ENCODE measurements at regions not wholly inside any gene's neighbourhood (a gene's known extent, or its start where the extent isn't known, plus 50 kb on each side); places are given as distances from the start of the nearest gene placed in this dataset.

GRCh38 chr13:87777387-87777786, 106.2 kb downstream of the SLITRK5 start:
- no peaks in the 10 kb centered on the region for H3K27me3 ChIP-seq (ENCODE audit: low read length)
- no peaks in the 10 kb centered on the region for H3K79me2 ChIP-seq (ENCODE audit: low read length)
- no peak overlapping the region for H3K4me3 ChIP-seq (ENCODE audit: low read length)
- no peak for TF ChIP-seq EZH2 (IDR thresholded peaks at IDR 0.05; ENCODE audit: low read length, unreplicated experiment)
- peak; percentile 17; the same call in 1 of the 2 replicates for TF ChIP-seq CTCF (conservative IDR thresholded peaks at IDR 0.05; ENCODE audit: low read depth, low read length)
- no peak for TF ChIP-seq EZH2phosphoT487 (IDR thresholded peaks at IDR 0.05; ENCODE audit: borderline replicate concordance, low read length)
- DNase-seq (peak; percentile 11), ATAC-seq (no peak; the same call in 1 of the 2 replicates)
- H3K9me3 ChIP-seq (ENCODE audit: low read length) = no peaks in the 10 kb centered on the region
- H3K36me3 ChIP-seq (ENCODE audit: low read depth, low read length) = no peaks in the 10 kb centered on the region
- BruUV-seq (replicated peaks) = no TSS peak
- H3F3A ChIP-seq (ENCODE audit: low read length, unreplicated experiment) = no peaks in the 10 kb centered on the region
- POLR2A ChIA-PET (ENCODE audit: unreplicated experiment) = no interaction called here
- intact Hi-C loops (cut with micrococcal nuclease) = loop anchor here (5.0 kb wide), 1 partner anchor 105 kb away; the partner anchor contains the start of gene SLITRK5
- no peaks in the 10 kb centered on the region for H3K9me2 ChIP-seq (replicated peaks; ENCODE audit: low read length)
- H4K20me1 ChIP-seq (ENCODE audit: low read length) = no peaks in the 10 kb centered on the region
- H3K9ac ChIP-seq (ENCODE audit: low read length) = no peak overlapping the region
- no peak overlapping the region for H3K27ac ChIP-seq (ENCODE audit: low read length)
- CTCF ChIA-PET = no interaction called here
- no peaks in the 10 kb centered on the region for H3K4me1 ChIP-seq (ENCODE audit: insufficient read depth, low read length)
- no peak overlapping the region for H2AFZ ChIP-seq (ENCODE audit: low read length)
- no peak overlapping the region for H3K4me2 ChIP-seq (ENCODE audit: low read length)

DNA sequence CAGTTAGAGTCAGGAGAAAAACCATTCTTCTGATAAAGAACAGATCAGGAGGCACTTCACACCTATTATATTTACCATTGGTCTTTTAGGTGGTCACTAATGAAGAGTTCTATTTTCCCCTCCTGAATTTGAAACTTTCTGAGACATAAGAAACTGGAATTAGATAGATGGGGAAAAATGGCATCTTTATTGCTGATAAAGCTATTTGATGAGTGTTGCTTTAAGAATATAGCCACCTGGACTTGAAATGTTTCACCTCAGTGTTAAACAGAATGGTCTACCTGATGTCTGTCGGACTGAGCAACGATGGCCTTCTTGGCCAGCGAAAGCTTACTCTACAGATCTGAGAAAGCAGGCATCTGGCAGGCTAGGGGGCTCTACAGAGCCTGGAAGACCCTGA, 107.0 kb downstream of the SLITRK5 start:
- Histone ChIP-seq H3K4me2 (ENCODE audit: low read length) (no peak overlapping the region), H3K27ac (ENCODE audit: low read length) (no peak overlapping the region), H2AFZ (ENCODE audit: low read length) (no peak overlapping the region), H3K36me3 (ENCODE audit: low read depth, low read length) (no peaks in the 10 kb centered on the region), H3K4me1 (ENCODE audit: insufficient read depth, low read length) (no peaks in the 10 kb centered on the region), H3F3A (ENCODE audit: low read length, unreplicated experiment) (no peaks in the 10 kb centered on the region), H3K9me3 (ENCODE audit: low read length) (no peaks in the 10 kb centered on the region), H3K27me3 (ENCODE audit: low read length) (no peaks in the 10 kb centered on the region), H3K9me2 (replicated peaks; ENCODE audit: low read length) (no peaks in the 10 kb centered on the region), H3K4me3 (ENCODE audit: low read length) (no peak overlapping the region), H3K79me2 (ENCODE audit: low read length) (no peaks in the 10 kb centered on the region), H4K20me1 (ENCODE audit: low read length) (no peaks in the 10 kb centered on the region), H3K9ac (ENCODE audit: low read length) (no peak overlapping the region)
- ChIA-PET CTCF (no interaction called here), POLR2A (ENCODE audit: unreplicated experiment) (no interaction called here)
- ATAC-seq (no peak), DNase-seq (no peak)
- TF ChIP-seq EZH2 (IDR thresholded peaks at IDR 0.05; ENCODE audit: low read length, unreplicated experiment) (no peak), EZH2phosphoT487 (IDR thresholded peaks at IDR 0.05; ENCODE audit: borderline replicate concordance, low read length) (no peak), CTCF (conservative IDR thresholded peaks at IDR 0.05; ENCODE audit: low read depth, low read length) (no peak)
- no TSS peak for BruUV-seq (replicated peaks)
- intact Hi-C loops (cut with micrococcal nuclease) = loop anchor here (5.0 kb wide), 1 partner anchor 106 kb away; the partner anchor contains the start of gene SLITRK5

GRCh38 chr13:87779426-87779825, 108.3 kb downstream of the SLITRK5 start:
- BruUV-seq (replicated peaks) = no TSS peak
- no peak for TF ChIP-seq CTCF (conservative IDR thresholded peaks at IDR 0.05; ENCODE audit: low read depth, low read length)
- no peak for TF ChIP-seq EZH2phosphoT487 (IDR thresholded peaks at IDR 0.05; ENCODE audit: borderline replicate concordance, low read length)
- no peak for TF ChIP-seq EZH2 (IDR thresholded peaks at IDR 0.05; ENCODE audit: low read length, unreplicated experiment)
- ATAC-seq (no peak), DNase-seq (no peak)
- ChIA-PET POLR2A (ENCODE audit: unreplicated experiment) (no interaction called here), CTCF (no interaction called here)
- H3K79me2 ChIP-seq (ENCODE audit: low read length) = no peaks in the 10 kb centered on the region
- no peaks in the 10 kb centered on the region for H3K9me3 ChIP-seq (ENCODE audit: low read length)
- no peak overlapping the region for H3K4me3 ChIP-seq (ENCODE audit: low read length)
- H4K20me1 ChIP-seq (ENCODE audit: low read length) = no peaks in the 10 kb centered on the region
- H3K9ac ChIP-seq (ENCODE audit: low read length) = no peak overlapping the region
- H3K9me2 ChIP-seq (replicated peaks; ENCODE audit: low read length) = no peaks in the 10 kb centered on the region
- intact Hi-C loops (cut with micrococcal nuclease) = loop anchor here (5.0 kb wide), 1 partner anchor 107 kb away; the partner anchor contains the start of gene SLITRK5
- H3K36me3 ChIP-seq (ENCODE audit: low read depth, low read length) = no peaks in the 10 kb centered on the region
- no peak overlapping the region for H3K27ac ChIP-seq (ENCODE audit: low read length)
- no peaks in the 10 kb centered on the region for H3F3A ChIP-seq (ENCODE audit: low read length, unreplicated experiment)
- H3K4me1 ChIP-seq (ENCODE audit: insufficient read depth, low read length) = no peaks in the 10 kb centered on the region
- no peak overlapping the region for H3K4me2 ChIP-seq (ENCODE audit: low read length)
- H3K27me3 ChIP-seq (ENCODE audit: low read length) = no peaks in the 10 kb centered on the region
- no peak overlapping the region for H2AFZ ChIP-seq (ENCODE audit: low read length)
